ENCODE measurements at regions not wholly inside any gene's neighbourhood (a gene's known extent, or its start where the extent isn't known, plus 50 kb on each side); places are given as distances from the start of the nearest gene placed in this dataset.

GRCh38 chr14:103205541-103205906 lies 82.3 kb downstream of the TNFAIP2 start:
- no peak for TF ChIP-seq ESRRG (CRISPR knock-in tag; IDR thresholded peaks at IDR 0.05)
- no peak for TF ChIP-seq SNAI2 (CRISPR knock-in tag; IDR thresholded peaks at IDR 0.05)
- TF ChIP-seq CSRNP3 (CRISPR knock-in tag; IDR thresholded peaks at IDR 0.05): no peak
- no peak for TF ChIP-seq BACH2 (CRISPR knock-in tag; IDR thresholded peaks at IDR 0.05; ENCODE audit: borderline replicate concordance)
- TF ChIP-seq RARB (CRISPR knock-in tag; IDR thresholded peaks at IDR 0.05): no peak
- no peak for TF ChIP-seq TCF4 (CRISPR knock-in tag; IDR thresholded peaks at IDR 0.05; ENCODE audit: borderline replicate concordance)
- TF ChIP-seq PATZ1 (CRISPR knock-in tag; IDR thresholded peaks at IDR 0.05; ENCODE audit: borderline replicate concordance): no peak
- no peak for TF ChIP-seq POU6F1 (CRISPR knock-in tag; IDR thresholded peaks at IDR 0.05; ENCODE audit: borderline replicate concordance, low read depth)
- TF ChIP-seq ZFP30 (CRISPR knock-in tag; IDR thresholded peaks at IDR 0.05): no peak
- TF ChIP-seq ZC3H10 (CRISPR knock-in tag; IDR thresholded peaks at IDR 0.05): no peak
- no peak for TF ChIP-seq TSHZ2 (CRISPR knock-in tag; IDR thresholded peaks at IDR 0.05)
- no peak for TF ChIP-seq ZFP3 (CRISPR knock-in tag; IDR thresholded peaks at IDR 0.05)
- no peak for TF ChIP-seq ZNF565 (CRISPR knock-in tag; conservative IDR thresholded peaks at IDR 0.05; ENCODE audit: low read depth)
- TF ChIP-seq ARNTL (CRISPR knock-in tag; IDR thresholded peaks at IDR 0.05; ENCODE audit: borderline replicate concordance, low read depth): no peak
- TF ChIP-seq GLIS3 (CRISPR knock-in tag; IDR thresholded peaks at IDR 0.05): no peak
- no peak for TF ChIP-seq PPARA (CRISPR knock-in tag; IDR thresholded peaks at IDR 0.05; ENCODE audit: borderline replicate concordance)
- no peak for TF ChIP-seq ZNF8 (CRISPR knock-in tag; IDR thresholded peaks at IDR 0.05)
- TF ChIP-seq OSR1 (CRISPR knock-in tag; IDR thresholded peaks at IDR 0.05): no peak
- TF ChIP-seq CSDC2 (CRISPR knock-in tag; IDR thresholded peaks at IDR 0.05): no peak
- TF ChIP-seq ZNF70 (CRISPR knock-in tag; IDR thresholded peaks at IDR 0.05): no peak
- no peak for ATAC-seq

- TF ChIP-seq ZNF70 (CRISPR knock-in tag; IDR thresholded peaks at IDR 0.05): no peak
- no peak for TF ChIP-seq ZNF565 (CRISPR knock-in tag; conservative IDR thresholded peaks at IDR 0.05; ENCODE audit: low read depth)
- TF ChIP-seq ZC3H10 (CRISPR knock-in tag; IDR thresholded peaks at IDR 0.05): no peak
- TF ChIP-seq CSRNP3 (CRISPR knock-in tag; IDR thresholded peaks at IDR 0.05): no peak
- no peak for TF ChIP-seq SNAI2 (CRISPR knock-in tag; IDR thresholded peaks at IDR 0.05)
- no peak for ATAC-seq
These were observed 82.8 kb downstream of the TNFAIP2 start for GRCh38 chr14:103206023-103206481.

- ATAC-seq: no peak
- TF ChIP-seq ZNF70 (CRISPR knock-in tag; IDR thresholded peaks at IDR 0.05) (no peak), PATZ1 (CRISPR knock-in tag; IDR thresholded peaks at IDR 0.05; ENCODE audit: borderline replicate concordance) (no peak), CSRNP3 (CRISPR knock-in tag; IDR thresholded peaks at IDR 0.05) (no peak), CREB5 (CRISPR knock-in tag; IDR thresholded peaks at IDR 0.05; ENCODE audit: low read depth) (no peak), RARB (CRISPR knock-in tag; IDR thresholded peaks at IDR 0.05) (no peak), ZNF8 (CRISPR knock-in tag; IDR thresholded peaks at IDR 0.05) (no peak), BACH2 (CRISPR knock-in tag; IDR thresholded peaks at IDR 0.05; ENCODE audit: borderline replicate concordance) (no peak), ZNF565 (CRISPR knock-in tag; conservative IDR thresholded peaks at IDR 0.05; ENCODE audit: low read depth) (no peak), ARNTL (CRISPR knock-in tag; IDR thresholded peaks at IDR 0.05; ENCODE audit: borderline replicate concordance, low read depth) (no peak)
These were observed 83.7 kb downstream of the TNFAIP2 start for GRCh38 chr14:103206836-103207387.
